Activated CD8-positive, alpha-beta T cell treated with anti-CD3 and anti-CD28 coated beads for 36 hours (primary cell): ENCODE measurements at regions not wholly inside any gene's neighbourhood (a gene's known extent, or its start where the extent isn't known, plus 50 kb on each side); places are given as distances from the start of the nearest gene placed in this dataset.

Experiments
- ATAC-seq: fragments of 200-7000 bp; cut with Tn5 transposase; one replicate; pipeline ENCODE4 v1.10.0; 2021; ENCODE audit warnings: mild to moderate bottlenecking, moderate library complexity
- CTCF ChIA-PET: fragments of 350-600 bp; sonication (Branson Sonifier 250); formaldehyde crosslinking; loops from one replicate; lab custom pipeline; 2021; ENCODE audit warnings: antibody characterized with exemption; lab: Charles Lee
- POLR2A ChIA-PET: fragments of 350-600 bp; sonication (Branson Sonifier 250); formaldehyde crosslinking; loops from one replicate; lab custom pipeline; 2021; ENCODE audit warnings: antibody characterized with exemption; lab: Charles Lee
- DNase-seq: peaks from one replicate; pipeline ENCODE4 v3.0.0-alpha.2; 2020
- H3K27ac Mint-ChIP-seq: one replicate; pipeline ENCODE4 v1.8.0; 2021; ENCODE audit warnings: mild to moderate bottlenecking, mixed read lengths
- H3K27me3 Mint-ChIP-seq: one replicate; pipeline ENCODE4 v1.8.0; 2021; ENCODE audit warnings: mixed read lengths
- H3K36me3 Mint-ChIP-seq: one replicate; pipeline ENCODE4 v1.8.0; 2021; ENCODE audit warnings: low read depth, mixed read lengths
- H3K4me1 Mint-ChIP-seq: one replicate; pipeline ENCODE4 v1.8.0; 2021; ENCODE audit warnings: low read depth, mixed read lengths
- H3K4me3 Mint-ChIP-seq: one replicate; pipeline ENCODE4 v1.8.0; 2021; ENCODE audit warnings: mild to moderate bottlenecking, moderate library complexity, mixed read lengths
- H3K9me3 Mint-ChIP-seq: one replicate; pipeline ENCODE4 v1.8.0; 2021; ENCODE audit warnings: mixed read lengths
- CTCF ChIP-seq: fragments of 200-600 bp; IDR thresholded peaks from one replicate; pipeline ENCODE4 v1.8.0; 2022; ENCODE audit warnings: antibody characterized with exemption, mild to moderate bottlenecking
- intact Hi-C: fragments of 100-400 bp; cut with micrococcal nuclease; formaldehyde crosslinking; loops from one replicate; pipeline ENCODE4 v1.10.0; 2022

- no peak for TF ChIP-seq CTCF
- peaks cover 10% of the 10 kb centered on the region for H3K9me3 Mint-ChIP-seq
- H3K27ac Mint-ChIP-seq, result no peak overlapping the region
- no peaks in the 10 kb centered on the region for H3K27me3 Mint-ChIP-seq
- ATAC-seq, result no peak
- ChIA-PET POLR2A (no interaction called here), CTCF (no interaction called here)
- no peak overlapping the region for H3K4me3 Mint-ChIP-seq
- no peaks in the 10 kb centered on the region for H3K36me3 Mint-ChIP-seq
- DNase-seq, result no peak
- intact Hi-C loops, result no loop called here
- H3K4me1 Mint-ChIP-seq, result peaks cover 26% of the 10 kb centered on the region
Observed at GRCh38 chr3:72131899-72132298, 347.0 kb upstream of the PROK2 start.

GRCh38 chr3:72130565-72130964 lies 345.6 kb upstream of the PROK2 start:
- peaks cover 19% of the 10 kb centered on the region for H3K4me1 Mint-ChIP-seq

GRCh38 chr3:72129501-72130094 lies 344.6 kb upstream of the PROK2 start:
- no peaks in the 10 kb centered on the region for H3K27me3 Mint-ChIP-seq
- CTCF ChIA-PET, result no interaction called here
- intact Hi-C loops, result no loop called here

More at GRCh38 chr3:72130565-72130964, 345.6 kb upstream of the PROK2 start:
- peaks cover 10% of the 10 kb centered on the region for H3K9me3 Mint-ChIP-seq
- intact Hi-C loops, result no loop called here
- H3K36me3 Mint-ChIP-seq, result no peaks in the 10 kb centered on the region
- CTCF ChIA-PET, result no interaction called here
- POLR2A ChIA-PET, result no interaction called here
- no peak overlapping the region for H3K4me3 Mint-ChIP-seq
- no peak for DNase-seq
- H3K27me3 Mint-ChIP-seq, result no peaks in the 10 kb centered on the region
- ATAC-seq, result no peak
- H3K27ac Mint-ChIP-seq, result no peak overlapping the region
- TF ChIP-seq CTCF, result no peak

GRCh38 chr3:72128921-72129320 lies 344.0 kb upstream of the PROK2 start:
- no peak for TF ChIP-seq CTCF
- CTCF ChIA-PET, result no interaction called here
- DNase-seq (no peak), ATAC-seq (no peak)
- H3K36me3 Mint-ChIP-seq, result no peaks in the 10 kb centered on the region
- peaks cover 3% of the 10 kb centered on the region for H3K4me1 Mint-ChIP-seq
- H3K27ac Mint-ChIP-seq, result no peak overlapping the region
- intact Hi-C loops, result no loop called here
- H3K27me3 Mint-ChIP-seq, result no peaks in the 10 kb centered on the region
- H3K9me3 Mint-ChIP-seq, result peaks cover 8% of the 10 kb centered on the region
- POLR2A ChIA-PET, result no interaction called here
- H3K4me3 Mint-ChIP-seq, result no peak overlapping the region

More at GRCh38 chr3:72129501-72130094, 344.6 kb upstream of the PROK2 start:
- no peak for TF ChIP-seq CTCF
- no peak overlapping the region for H3K27ac Mint-ChIP-seq
- no peaks in the 10 kb centered on the region for H3K36me3 Mint-ChIP-seq
- no peak overlapping the region for H3K4me3 Mint-ChIP-seq
- ATAC-seq (no peak), DNase-seq (no peak)
- peaks cover 10% of the 10 kb centered on the region for H3K4me1 Mint-ChIP-seq
- POLR2A ChIA-PET, result no interaction called here
- H3K9me3 Mint-ChIP-seq, result peaks cover 10% of the 10 kb centered on the region

GRCh38 chr3:72127844-72128243 lies 342.9 kb upstream of the PROK2 start:
- Mint-ChIP-seq H3K27me3 (no peaks in the 10 kb centered on the region), H3K27ac (no peak overlapping the region), H3K4me1 (no peaks in the 10 kb centered on the region), H3K9me3 (peaks cover 6% of the 10 kb centered on the region), H3K4me3 (no peak overlapping the region), H3K36me3 (no peaks in the 10 kb centered on the region)
- POLR2A ChIA-PET, result no interaction called here
- ATAC-seq (no peak), DNase-seq (no peak)
- no peak for TF ChIP-seq CTCF
- intact Hi-C loops, result no loop called here
- CTCF ChIA-PET, result no interaction called here
